Astrocyte of the spinal cord (primary cell): ENCODE measurements at regions not wholly inside any gene's neighbourhood (a gene's known extent, or its start where the extent isn't known, plus 50 kb on each side); places are given as distances from the start of the nearest gene placed in this dataset.

Experiments
- DNase-seq: peaks from one replicate; pipeline ENCODE4 v3.0.0; 2011; ENCODE audit warnings: low read depth, low spot score
- H3K4me3 ChIP-seq: 2 replicates; pipeline ENCODE4 v1.5.1; 2011; ENCODE audit warnings: low read depth, mild to moderate bottlenecking, low read length, moderate library complexity
- CTCF ChIP-seq: IDR thresholded peaks from 2 replicates; pipeline ENCODE4 v1.5.1; 2012; ENCODE audit warnings: low read depth, mild to moderate bottlenecking, low read length, inconsistent platforms
- in situ Hi-C: cut with HindIII; loops from 2 replicates; pipeline ENCODE4 v1.10.0; 2017; ENCODE audit warnings: low sequenced_read_pairs

DNA sequence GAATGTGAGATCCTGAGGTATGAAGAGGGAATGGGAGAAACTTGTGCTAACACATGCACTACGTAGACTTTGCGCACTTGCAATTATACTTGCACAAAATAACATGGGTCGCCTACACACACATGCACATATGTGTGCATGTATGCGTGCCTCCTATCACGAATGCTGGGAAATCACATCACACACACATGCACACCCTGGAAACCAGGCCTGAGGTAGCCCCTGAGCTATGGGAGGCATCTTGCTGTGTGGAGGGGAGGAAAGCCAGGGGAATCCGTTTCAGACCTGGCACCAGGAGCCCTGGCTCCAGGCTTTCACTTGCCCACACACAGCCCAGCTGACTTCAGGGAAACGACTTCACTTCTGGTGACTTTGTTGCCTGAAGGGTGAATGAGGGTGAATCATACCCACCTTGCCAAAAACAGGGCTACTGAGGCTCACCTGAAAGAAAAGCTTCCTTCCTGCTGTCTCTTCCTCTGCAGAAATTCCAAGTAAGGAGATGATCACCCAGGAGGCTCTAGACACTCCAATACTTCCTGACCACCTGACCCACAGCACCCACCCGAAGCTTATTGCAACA lies 136.0 kb upstream of the NGF start:
- in situ Hi-C loops, result no loop called here
- DNase-seq, result no peak
- no peak for TF ChIP-seq CTCF
- no peak overlapping the region for H3K4me3 ChIP-seq

GRCh38 chr1:115469703-115470476 lies 131.8 kb upstream of the NGF start:
- DNase-seq, result peak; percentile 50
- H3K4me3 ChIP-seq, result no peak overlapping the region
- in situ Hi-C loops, result no loop called here
- TF ChIP-seq CTCF, result peak; percentile 99

DNA sequence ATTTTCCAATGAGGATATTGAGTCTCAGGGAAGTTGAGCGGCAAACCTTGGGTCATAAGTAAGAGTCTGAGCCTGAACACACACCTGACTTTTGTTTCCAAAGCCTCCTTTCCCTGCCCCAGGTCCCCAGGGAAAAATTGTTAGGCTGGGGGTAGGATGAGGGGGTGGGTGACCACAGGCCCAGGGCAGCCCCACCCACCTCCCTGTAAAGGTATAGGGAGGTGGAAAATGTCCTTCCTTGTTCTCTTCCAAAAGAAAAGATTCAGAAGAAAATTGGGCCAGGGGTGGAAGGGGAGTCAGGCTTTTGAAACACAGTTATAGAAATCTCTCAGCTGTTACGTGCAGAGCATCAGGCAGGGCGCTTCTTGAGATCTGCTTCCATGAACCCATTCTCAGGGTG lies 129.7 kb upstream of the NGF start:
- DNase-seq, result no peak
- no peak for TF ChIP-seq CTCF
- in situ Hi-C loops, result no loop called here
- no peak overlapping the region for H3K4me3 ChIP-seq

DNA sequence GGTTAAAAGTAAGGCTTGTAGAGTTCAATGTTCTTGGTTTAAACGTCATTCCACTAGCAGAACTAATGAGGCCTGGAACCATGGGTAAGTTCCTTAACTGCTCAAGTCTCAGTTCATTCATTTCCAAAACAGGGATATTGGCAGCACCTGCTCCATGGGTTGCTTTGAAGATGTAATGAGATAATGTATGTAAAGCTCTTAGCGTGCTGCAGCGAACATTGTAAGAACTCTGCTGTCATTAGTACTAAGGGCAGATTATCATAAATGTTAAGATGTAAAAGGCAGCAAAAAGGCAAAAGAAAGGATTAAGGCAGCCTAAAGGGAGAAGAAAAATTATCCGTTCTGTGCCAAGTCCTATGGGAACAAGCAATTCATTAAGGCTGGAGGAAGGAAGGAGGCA lies 129.1 kb upstream of the NGF start:
- in situ Hi-C loops, result no loop called here
- DNase-seq, result no peak
- TF ChIP-seq CTCF, result no peak
- no peak overlapping the region for H3K4me3 ChIP-seq

GRCh38 chr1:115466433-115466832 lies 128.4 kb upstream of the NGF start:
- in situ Hi-C loops, result no loop called here
- TF ChIP-seq CTCF, result peak; percentile 22
- H3K4me3 ChIP-seq, result no peak overlapping the region
- no peak for DNase-seq

- TF ChIP-seq CTCF, result no peak
- DNase-seq, result no peak
Measured at GRCh38 chr1:115465802-115466363, 127.8 kb upstream of the NGF start.

More at GRCh38 chr1:115465802-115466363, 127.8 kb upstream of the NGF start:
- H3K4me3 ChIP-seq, result no peak overlapping the region
- in situ Hi-C loops, result no loop called here
